Thyroid gland (tissue), 4 donors: ENCODE measurements at regions not wholly inside any gene's neighbourhood (a gene's known extent, or its start where the extent isn't known, plus 50 kb on each side); places are given as distances from the start of the nearest gene placed in this dataset.

Experiments
- DNase-seq, 2 donors: peaks; one replicate each; pipeline ENCODE4 v3.0.0-alpha.2; 2019
- H3K27ac ChIP-seq, 3 donors: fragments of 200-600 bp; sonication (generic); 1 replicate in 2 of 3; 2 replicates in 1 of 3; pipeline ENCODE4 v1.5.1; 2016 to 2019; ENCODE audit warnings: mild to moderate bottlenecking in 1 of 3, moderate library complexity in 1 of 3
- H3K27me3 ChIP-seq: fragments of 200-600 bp; sonication (generic); one replicate; pipeline ENCODE4 v1.5.1; 2019
- H3K36me3 ChIP-seq, 2 donors: fragments of 200-600 bp; sonication (generic); one replicate each; pipeline ENCODE4 v1.5.1; 2016 to 2019
- H3K4me1 ChIP-seq, 2 donors: fragments of 200-600 bp; sonication (generic); one replicate each; pipeline ENCODE4 v1.5.1; 2017 to 2019
- H3K4me3 ChIP-seq, 3 donors: fragments of 200-600 bp; sonication (generic); replicated peaks in 1 of 3; 1 replicate in 2 of 3; 2 replicates in 1 of 3; pipeline ENCODE4 v1.5.1; 2016; ENCODE audit warnings: mild to moderate bottlenecking in 1 of 3
- H3K9me3 ChIP-seq: fragments of 200-600 bp; sonication (generic); one replicate; pipeline ENCODE4 v1.5.1; 2017
- POLR2A ChIP-seq, 2 donors: fragments of 450-650 bp; IDR thresholded peaks; one replicate each; pipeline ENCODE4 v1.6.1; 2017; ENCODE audit warnings: antibody characterized with exemption in 2 of 2, mild to moderate bottlenecking in 2 of 2, moderate library complexity in 1 of 2
- WGBS, 2 donors: methylation state at CpG; one replicate each; pipeline ENCODE4 v1.1.5; 2017; 5-methylcytosine and 5-hydroxymethylcytosine counted together
- intact Hi-C: fragments of 100-400 bp; cut with DNase I; formaldehyde crosslinking; loops from one replicate; pipeline ENCODE4 v1.15.1; 2023
- TF ChIP-seq, protein P1 (sequence below), 6 experiments: fragments of 200-600 bp in 3 of 6; fragments of 450-650 bp in 3 of 6; sonication (generic) in 3 of 6; IDR thresholded peaks; one replicate each; pipeline ENCODE4 v1.5.1; 2016 to 2019; ENCODE audit warnings: antibody characterized with exemption in 6 of 6, mild to moderate bottlenecking in 2 of 6, inconsistent platforms in 1 of 6, moderate library complexity in 1 of 6

DNA sequence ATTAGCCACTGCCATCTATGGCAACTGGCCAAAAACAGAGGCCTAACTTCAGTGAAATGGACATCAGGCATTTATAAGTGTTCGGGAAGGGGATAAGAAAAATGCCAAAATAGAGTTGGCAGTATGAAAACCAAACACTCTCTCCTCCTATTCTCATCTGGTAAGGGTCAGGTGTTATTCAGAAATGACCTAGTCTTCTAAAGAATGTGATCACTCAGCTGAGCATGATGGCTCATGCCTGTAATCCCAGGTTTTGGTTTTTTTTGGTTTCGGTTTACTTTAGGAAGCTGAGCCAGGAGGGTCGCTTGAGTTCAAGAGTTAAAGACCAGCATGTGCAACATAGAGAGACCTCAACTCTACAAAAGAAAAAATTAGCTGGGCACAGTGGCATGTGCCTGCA is 170.3 kb downstream of the GRIN2B start:
- intact Hi-C loops, result no loop called here
- H3K4me3 ChIP-seq, result no peak overlapping the region
- DNase-seq, result no peak
- WGBS, 2 donors, result 84 to 85% methylated on average over 3 of the region's 3 CpGs
- no peak for TF ChIP-seq POLR2A (IDR thresholded peaks at IDR 0.05)
- TF ChIP-seq, protein P1, sequence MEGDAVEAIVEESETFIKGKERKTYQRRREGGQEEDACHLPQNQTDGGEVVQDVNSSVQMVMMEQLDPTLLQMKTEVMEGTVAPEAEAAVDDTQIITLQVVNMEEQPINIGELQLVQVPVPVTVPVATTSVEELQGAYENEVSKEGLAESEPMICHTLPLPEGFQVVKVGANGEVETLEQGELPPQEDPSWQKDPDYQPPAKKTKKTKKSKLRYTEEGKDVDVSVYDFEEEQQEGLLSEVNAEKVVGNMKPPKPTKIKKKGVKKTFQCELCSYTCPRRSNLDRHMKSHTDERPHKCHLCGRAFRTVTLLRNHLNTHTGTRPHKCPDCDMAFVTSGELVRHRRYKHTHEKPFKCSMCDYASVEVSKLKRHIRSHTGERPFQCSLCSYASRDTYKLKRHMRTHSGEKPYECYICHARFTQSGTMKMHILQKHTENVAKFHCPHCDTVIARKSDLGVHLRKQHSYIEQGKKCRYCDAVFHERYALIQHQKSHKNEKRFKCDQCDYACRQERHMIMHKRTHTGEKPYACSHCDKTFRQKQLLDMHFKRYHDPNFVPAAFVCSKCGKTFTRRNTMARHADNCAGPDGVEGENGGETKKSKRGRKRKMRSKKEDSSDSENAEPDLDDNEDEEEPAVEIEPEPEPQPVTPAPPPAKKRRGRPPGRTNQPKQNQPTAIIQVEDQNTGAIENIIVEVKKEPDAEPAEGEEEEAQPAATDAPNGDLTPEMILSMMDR (IDR thresholded peaks at IDR 0.05), result no peak
- no peaks in the 10 kb centered on the region for H3K4me1 ChIP-seq
- H3K9me3 ChIP-seq, result no peaks in the 10 kb centered on the region
- H3K27me3 ChIP-seq, result no peaks in the 10 kb centered on the region
- H3K27ac ChIP-seq, result no peak overlapping the region
- no peaks in the 10 kb centered on the region for H3K36me3 ChIP-seq

- no peaks in the 10 kb centered on the region for H3K36me3 ChIP-seq
- no peak overlapping the region for H3K4me3 ChIP-seq
- intact Hi-C loops, result no loop called here
- 62 to 63% methylated on average over 3 of the region's 3 CpGs for WGBS, 2 donors
- no peaks in the 10 kb centered on the region for H3K9me3 ChIP-seq
- TF ChIP-seq, protein P1 (IDR thresholded peaks at IDR 0.05), result no peak
- TF ChIP-seq POLR2A (IDR thresholded peaks at IDR 0.05), result no peak
- no peaks in the 10 kb centered on the region for H3K4me1 ChIP-seq
- DNase-seq, result no peak
- no peaks in the 10 kb centered on the region for H3K27me3 ChIP-seq
- H3K27ac ChIP-seq, result no peak overlapping the region
Observed at GRCh38 chr12:13805041-13805440, 176.4 kb downstream of the GRIN2B start.

- TF ChIP-seq, protein P1 (IDR thresholded peaks at IDR 0.05), result no peak
- Histone ChIP-seq H3K4me1 (no peaks in the 10 kb centered on the region), H3K36me3 (no peaks in the 10 kb centered on the region), H3K27ac (no peak overlapping the region), H3K9me3 (no peaks in the 10 kb centered on the region), H3K27me3 (no peaks in the 10 kb centered on the region), H3K4me3 (no peak overlapping the region)
- intact Hi-C loops, result no loop called here
- WGBS, 2 donors, result 20 to 34% methylated on average over 3 of the region's 3 CpGs
- no peak for DNase-seq
Observed at GRCh38 chr12:13801543-13801942, 179.9 kb downstream of the GRIN2B start.

DNA sequence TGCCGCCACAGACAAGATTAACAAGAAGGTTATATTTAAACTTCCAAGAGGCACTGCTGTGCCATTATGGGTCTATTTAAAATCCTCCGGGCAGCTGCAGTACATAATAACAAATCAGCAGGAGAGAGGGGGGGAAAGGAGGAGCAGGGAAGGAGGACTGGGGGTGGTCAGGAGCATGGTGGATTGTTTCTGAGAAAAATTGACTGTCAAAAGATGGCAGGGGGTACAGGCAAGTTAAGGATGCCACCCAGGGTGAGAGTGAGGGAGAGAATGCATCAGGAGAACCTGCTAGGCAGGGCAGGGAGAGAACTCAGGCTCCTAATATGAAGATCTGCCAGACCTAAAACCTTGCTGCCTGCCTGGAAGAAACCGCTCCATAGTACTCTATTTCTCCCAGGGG is 181.8 kb downstream of the GRIN2B start:
- Histone ChIP-seq H3K9me3 (no peaks in the 10 kb centered on the region), H3K27ac (no peak overlapping the region), H3K4me1 (no peaks in the 10 kb centered on the region), H3K36me3 (no peaks in the 10 kb centered on the region), H3K4me3 (no peak overlapping the region), H3K27me3 (no peaks in the 10 kb centered on the region)
- intact Hi-C loops, result no loop called here
- 61 to 66% methylated on average over 3 of the region's 3 CpGs for WGBS, 2 donors
- TF ChIP-seq POLR2A (IDR thresholded peaks at IDR 0.05), result no peak
- TF ChIP-seq, protein P1 (IDR thresholded peaks at IDR 0.05), result no peak
- DNase-seq, result no peak

DNA sequence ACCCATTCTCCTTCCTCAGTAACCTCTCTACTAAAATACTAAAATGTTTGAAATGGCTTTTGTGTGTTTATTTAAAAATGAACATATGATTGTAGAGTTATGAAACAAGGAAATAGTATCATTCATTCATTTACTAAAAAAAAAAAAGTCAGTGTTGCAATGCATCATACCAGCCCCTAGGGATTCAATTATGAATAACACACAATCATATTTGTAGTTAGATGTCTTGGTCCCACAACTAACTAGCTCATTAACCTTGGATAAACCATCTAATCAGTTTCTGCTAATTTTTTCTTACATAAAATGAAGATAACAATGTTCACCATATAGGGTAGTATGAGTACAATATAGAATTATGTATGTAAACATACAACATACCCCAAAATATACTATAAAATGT is 183.2 kb downstream of the GRIN2B start:
- Histone ChIP-seq H3K4me3 (no peak overlapping the region), H3K36me3 (no peaks in the 10 kb centered on the region), H3K4me1 (no peaks in the 10 kb centered on the region), H3K9me3 (no peaks in the 10 kb centered on the region), H3K27me3 (no peaks in the 10 kb centered on the region), H3K27ac (no peak overlapping the region)
- intact Hi-C loops, result no loop called here
- TF ChIP-seq, protein P1 (IDR thresholded peaks at IDR 0.05), result no peak
- no peak for TF ChIP-seq POLR2A (IDR thresholded peaks at IDR 0.05)
- DNase-seq, result no peak
